EL (cell line): ENCODE measurements at regions not wholly inside any gene's neighbourhood (a gene's known extent, or its start where the extent isn't known, plus 50 kb on each side); places are given as distances from the start of the nearest gene placed in this dataset.

Experiments
- DNase-seq: peaks from one replicate; pipeline ENCODE4 v3.0.0-alpha.2; 2016

DNA sequence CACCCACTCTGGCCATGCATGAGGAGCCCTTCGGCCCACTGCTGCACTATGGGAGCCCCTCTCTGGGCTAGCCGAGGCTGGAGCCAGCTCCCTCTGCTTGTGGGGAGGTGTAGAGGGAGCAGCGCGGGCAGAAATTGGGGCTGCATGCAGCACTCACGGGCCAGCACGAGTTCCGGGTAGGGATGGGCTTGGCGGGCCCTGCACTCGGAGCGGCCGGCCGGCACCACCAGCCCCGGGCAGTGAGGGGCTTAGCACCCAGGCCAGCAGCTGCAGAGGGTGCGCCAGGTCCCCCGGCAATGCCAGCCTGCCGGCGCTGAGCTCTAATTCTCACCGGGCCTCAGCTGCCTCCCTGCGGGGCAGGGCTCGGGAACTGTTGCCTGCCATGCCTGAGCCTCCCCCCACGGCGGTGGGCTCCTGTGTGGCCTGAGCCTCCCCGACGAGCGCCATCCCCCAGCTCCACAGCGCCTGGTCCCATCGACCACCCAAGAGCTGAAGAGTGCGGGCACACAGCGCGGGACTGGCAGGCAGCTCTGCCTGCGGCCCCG is 209.0 kb downstream of the LTN1 start:
- DNase-seq = no peak

- peak; percentile 40 for DNase-seq
Measured at GRCh38 chr21:28781602-28782276, 210.9 kb downstream of the LTN1 start.

DNA sequence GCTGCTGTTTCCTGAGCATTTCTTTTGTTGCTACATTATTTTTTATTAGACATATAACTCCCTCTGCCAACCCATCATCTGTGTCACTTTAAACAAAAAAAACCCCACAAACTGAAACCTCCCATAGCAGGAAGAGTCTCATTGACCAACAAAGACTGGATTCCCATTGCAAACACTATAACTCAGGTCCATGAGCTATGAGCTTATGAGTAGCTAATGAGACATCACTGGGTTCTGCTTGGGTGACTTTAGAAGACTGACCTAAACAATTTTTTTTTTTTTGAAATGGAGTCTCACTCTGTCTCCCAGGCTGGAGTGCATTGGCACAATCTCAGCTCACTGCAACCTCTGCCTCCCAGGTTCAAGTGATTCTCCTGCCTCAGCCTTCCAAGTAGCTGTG is 212.8 kb downstream of the LTN1 start:
- no peak for DNase-seq

- peak; percentile 78 for DNase-seq
Measured at GRCh38 chr21:28776251-28776650, 216.4 kb downstream of the LTN1 start.

DNA sequence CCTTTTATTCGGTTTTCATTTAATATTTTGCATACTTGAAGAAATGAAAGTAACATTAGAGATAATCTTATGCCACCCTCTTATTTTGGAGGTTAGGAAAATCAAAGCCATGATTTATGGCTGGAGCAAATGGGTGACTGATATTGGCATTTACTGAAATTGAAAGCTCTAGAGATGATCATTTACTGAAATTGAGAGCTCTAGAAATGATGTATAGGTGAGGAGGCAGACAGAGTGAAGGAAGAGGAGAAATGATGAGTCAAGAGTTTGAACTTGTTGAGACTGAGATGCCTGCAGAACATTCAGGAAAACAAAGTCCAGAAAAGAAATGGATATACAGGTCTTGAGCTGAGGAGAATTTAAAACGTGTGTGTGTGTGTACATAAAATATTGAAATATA is 217.6 kb downstream of the LTN1 start:
- no peak for DNase-seq

- no peak for DNase-seq
Measured at GRCh38 chr21:28773036-28773435, 219.6 kb downstream of the LTN1 start.

GRCh38 chr21:28771790-28772501 is 220.7 kb downstream of the LTN1 start:
- DNase-seq = peak; percentile 88

GRCh38 chr21:28770867-28771661 is 221.6 kb downstream of the LTN1 start:
- no peak for DNase-seq

DNA sequence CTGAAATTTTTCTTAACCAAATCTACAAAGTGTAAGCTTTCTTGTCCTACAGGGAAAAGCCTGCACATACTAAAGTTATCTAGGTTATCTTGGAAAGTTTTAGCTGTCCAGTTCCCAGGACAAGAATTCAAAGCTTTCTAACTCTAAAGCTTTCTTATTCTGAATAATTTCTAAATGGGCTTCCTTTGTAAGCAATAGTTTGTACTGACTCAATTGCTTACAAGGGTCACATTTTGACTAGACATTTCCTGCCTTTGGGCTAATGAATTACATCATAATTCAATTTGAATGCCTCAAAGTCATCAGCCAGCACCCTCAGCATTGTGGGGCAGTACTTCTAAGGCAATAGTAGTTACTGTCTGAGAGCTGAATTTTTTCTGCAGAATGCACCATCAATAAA is 223.0 kb downstream of the LTN1 start:
- peak; percentile 32 for DNase-seq

DNA sequence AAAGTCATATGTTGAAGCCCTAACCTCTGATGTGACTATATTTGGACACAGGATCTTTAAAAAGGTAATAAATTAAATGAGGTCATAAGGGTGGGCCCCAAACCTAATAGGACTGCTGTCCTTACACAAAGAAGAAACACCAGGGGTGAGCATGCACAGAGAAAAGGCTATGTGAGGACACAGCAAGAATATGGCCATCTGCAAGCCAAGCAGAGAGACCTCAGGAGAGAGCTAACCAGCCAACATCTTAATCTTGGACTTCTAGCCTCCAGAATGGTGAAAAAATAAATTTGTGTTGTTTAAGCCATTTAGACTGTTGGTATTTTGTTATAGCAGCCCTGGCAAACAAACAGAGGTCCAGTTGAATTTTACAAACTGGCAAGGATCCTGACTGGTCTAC is 223.9 kb downstream of the LTN1 start:
- DNase-seq = no peak

DNA sequence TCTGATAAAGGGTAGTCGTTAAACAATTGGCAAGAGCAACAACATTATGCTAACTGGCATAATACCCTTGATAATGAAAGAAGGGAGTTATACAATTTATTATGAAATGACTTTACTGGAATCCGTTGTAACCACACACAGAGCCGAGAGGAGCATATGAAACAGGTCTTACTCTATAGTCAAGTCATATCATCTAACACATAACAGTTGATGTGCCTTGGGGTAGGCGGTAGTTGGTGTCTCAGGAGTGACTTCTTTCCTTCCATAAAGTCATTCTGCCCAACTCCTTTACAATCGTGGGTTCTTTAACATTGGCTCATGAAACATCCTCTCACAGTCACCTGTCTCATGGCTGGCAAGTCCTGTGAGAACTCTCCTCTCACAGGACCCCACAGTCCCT is 225.2 kb downstream of the LTN1 start:
- DNase-seq = no peak

DNA sequence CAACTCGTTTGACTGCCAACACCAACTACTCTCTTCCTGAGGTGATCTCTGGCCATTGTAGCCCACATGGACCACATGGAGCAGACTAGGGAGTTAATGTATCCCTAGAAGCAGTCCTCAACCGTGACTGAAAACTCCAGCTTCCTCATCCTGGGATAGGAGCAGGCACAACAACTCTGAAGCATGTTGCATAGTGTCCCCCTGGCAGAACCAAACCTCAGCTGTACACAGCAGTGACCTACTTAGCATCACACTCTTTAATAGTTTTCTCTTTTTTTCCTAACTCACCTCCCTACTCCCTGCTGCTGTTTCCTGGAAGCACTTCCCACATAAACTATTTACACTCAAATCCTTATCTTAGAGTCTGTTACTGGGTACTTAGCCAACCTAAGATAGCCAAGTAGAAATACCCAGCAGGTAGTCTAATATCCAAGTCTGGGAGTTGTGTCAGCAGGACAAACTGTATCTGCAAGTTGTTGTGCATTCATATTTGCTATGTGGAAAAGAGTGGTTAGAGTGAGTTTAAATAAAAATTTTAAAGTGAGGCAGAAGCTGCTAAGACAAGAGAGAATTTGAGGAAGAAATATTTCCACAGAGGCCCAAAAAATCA is 228.8 kb downstream of the LTN1 start:
- DNase-seq = no peak

DNA sequence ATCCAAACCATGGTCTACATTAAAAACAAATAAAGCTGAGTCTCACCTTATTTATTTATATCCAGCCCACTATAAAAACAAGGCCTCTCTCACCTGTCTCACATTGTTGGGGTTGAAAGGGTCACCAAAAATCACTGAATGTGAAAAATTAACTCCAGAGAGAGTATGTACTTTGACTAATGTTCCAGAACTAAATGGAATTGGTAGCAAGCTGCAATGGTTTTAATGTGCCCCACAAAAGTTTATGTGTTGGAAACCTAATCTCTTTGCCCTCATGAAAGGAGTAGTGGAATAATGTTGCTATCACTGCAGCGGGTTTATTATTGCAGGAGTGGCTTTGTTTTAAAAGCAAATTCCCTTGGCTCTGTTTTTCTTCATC is 230.3 kb downstream of the LTN1 start:
- no peak for DNase-seq

DNA sequence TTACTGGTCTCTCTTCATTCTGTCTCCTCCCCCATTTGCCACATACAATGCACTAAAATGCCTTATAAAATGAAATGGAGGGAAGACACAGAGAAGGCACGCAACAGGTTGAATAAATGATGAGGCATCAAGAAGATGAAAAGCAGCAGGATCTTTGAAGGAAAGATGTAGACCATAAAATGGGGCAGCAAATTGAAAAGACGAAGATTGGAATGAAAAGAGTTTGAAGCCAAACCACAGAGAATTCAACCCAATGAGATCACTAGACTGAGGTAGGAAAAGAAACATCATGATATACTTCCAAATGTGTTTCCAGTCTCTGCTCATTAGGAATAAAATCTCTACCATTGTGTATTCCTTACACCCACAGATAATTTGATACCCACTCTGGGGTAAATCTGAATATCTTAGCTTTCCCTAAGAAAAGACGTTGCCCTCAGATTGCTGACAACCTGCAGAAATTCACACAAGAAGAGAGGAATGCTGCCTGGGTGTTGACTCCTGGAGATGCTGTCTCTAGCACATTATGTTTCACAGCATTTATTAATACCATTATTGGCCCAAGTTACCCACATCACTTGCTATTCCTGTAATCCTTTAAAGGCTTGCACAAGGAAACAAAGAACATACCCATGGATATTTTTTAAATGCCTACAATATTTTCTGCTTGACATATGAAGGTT is 230.9 kb downstream of the LTN1 start:
- DNase-seq = peak; percentile 64

DNA sequence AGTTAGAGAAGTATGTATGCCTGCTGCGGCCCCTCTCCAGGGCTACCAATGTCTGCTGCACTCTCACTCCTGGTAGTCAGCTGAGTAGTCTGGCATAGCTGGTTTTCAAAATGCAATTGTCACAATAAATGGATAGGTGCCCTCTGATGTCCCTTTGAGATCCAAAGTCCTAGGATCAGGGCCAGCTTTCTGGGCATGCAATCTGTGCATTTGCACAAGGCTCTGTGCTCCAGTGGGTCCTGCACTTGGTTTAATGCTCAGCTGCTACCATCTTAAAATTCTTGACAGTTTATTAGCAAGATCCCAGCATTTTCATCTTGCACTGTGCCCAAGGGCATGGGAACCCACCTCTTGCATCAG is 233.8 kb downstream of the LTN1 start:
- no peak for DNase-seq

DNA sequence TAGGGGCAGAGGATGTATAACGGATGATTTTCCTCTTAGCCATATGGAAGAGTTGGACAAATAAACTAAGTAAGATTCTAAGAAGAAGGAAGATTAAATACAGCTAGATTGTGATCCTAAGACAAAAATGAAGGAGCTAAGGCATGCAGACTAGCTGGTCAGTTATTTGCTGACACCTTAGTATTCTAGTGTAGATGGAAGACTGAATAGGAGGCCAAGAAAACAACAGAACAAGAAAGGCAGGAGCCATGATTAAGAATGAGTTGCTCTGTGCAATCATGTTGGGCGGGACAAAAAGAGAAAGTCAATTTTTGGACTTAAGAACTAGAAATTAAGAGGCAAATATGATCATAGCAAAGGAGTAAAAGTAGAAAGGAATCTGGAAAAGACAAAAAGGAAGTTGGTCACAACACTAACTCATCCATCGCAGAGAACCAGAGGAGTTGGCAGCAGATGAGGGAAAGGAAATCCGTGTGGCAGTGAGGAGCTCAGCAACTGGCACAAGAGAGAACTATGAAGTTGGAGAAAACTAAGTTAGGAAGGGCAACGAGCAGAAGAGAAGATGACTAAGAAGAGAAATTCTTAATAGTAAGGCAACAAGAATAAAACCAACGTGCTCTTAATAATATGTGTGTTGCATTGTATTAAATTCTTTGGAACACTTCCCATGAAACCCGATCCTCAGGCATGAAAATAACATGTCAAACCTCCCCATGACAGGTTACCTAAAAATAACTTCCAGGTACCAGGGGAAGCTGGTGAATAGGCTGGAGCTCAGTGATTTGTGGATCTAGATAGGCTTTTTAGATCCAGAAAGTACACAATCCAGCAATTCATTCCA is 234.4 kb downstream of the LTN1 start:
- no peak for DNase-seq

DNA sequence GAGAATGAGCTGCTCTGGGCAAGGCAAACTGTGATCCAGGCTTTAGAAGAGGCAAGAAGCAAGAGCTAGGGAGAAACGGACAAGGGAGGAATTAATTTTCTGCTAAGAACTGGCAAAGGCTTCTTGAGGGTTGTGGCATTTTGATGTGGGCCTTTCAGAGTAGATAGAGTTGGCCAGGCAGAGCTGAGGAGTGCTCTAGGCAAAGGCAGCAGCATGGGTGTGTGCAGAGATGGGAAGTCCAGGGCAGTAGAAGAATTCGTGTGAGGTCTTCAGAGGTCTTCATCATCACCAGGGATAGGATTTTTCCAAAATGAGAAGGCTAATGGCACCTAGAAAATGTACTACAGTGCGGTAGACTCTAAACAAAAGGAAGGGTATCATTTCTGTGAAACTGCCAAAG is 237.8 kb downstream of the LTN1 start:
- DNase-seq = peak; percentile 20

GRCh38 chr21:28754127-28754611 is 238.5 kb downstream of the LTN1 start:
- peak; percentile 92 for DNase-seq

DNA sequence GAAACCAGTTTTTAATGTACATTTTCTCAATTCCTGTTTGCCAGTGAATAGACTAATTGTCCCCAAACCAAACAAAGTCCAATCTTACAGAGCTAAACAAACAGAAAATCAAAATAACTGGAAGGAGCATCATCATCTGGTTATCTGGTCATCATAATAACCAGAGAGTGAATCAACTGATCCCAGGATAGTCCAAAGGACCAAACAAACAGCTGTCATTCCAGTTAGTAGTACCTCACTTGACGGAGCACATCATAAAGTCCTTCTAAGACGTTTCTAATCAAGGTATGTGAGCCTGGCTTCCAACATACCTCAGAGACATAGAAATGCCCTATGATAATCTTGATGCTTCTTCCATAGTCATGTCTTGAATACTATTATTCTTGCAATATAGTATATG is 240.5 kb downstream of the LTN1 start:
- peak; percentile 13 for DNase-seq

GRCh38 chr21:28751176-28751575 is 241.5 kb downstream of the LTN1 start:
- no peak for DNase-seq

GRCh38 chr21:28750565-28750964 is 242.1 kb downstream of the LTN1 start:
- no peak for DNase-seq

GRCh38 chr21:28749536-28749935 is 243.1 kb downstream of the LTN1 start:
- no peak for DNase-seq
